Adipocyte (in vitro differentiated cells): ENCODE measurements at regions not wholly inside any gene's neighbourhood (a gene's known extent, or its start where the extent isn't known, plus 50 kb on each side); places are given as distances from the start of the nearest gene placed in this dataset.

Experiments
- DNase-seq: peaks from one replicate; pipeline ENCODE4 v3.0.0-alpha.2; 2015; ENCODE audit warnings: low read depth
- H3K27me3 ChIP-seq: replicated peaks from 2 replicates; pipeline ENCODE4 v1.7.0; 2013; ENCODE audit warnings: mild to moderate bottlenecking, low read length, moderate library complexity; ENCODE audit not compliant: control insufficient read depth, insufficient read depth
- H3K36me3 ChIP-seq: 2 replicates; pipeline ENCODE4 v1.7.0; 2013; ENCODE audit warnings: low read length, mild to moderate bottlenecking, moderate library complexity; ENCODE audit not compliant: control insufficient read depth, insufficient read depth, severe bottlenecking
- H3K4me1 ChIP-seq: 2 replicates; pipeline ENCODE4 v1.7.0; 2013; ENCODE audit warnings: mild to moderate bottlenecking, low read length, moderate library complexity; ENCODE audit not compliant: control insufficient read depth, insufficient read depth
- H3K4me3 ChIP-seq: 2 replicates; pipeline ENCODE4 v1.7.0; 2013; ENCODE audit warnings: mild to moderate bottlenecking, low read length, moderate library complexity
- H3K9ac ChIP-seq: 2 replicates; pipeline ENCODE4 v1.7.0; 2013; ENCODE audit warnings: mild to moderate bottlenecking, low read length, moderate library complexity
- H3K9me3 ChIP-seq: 2 replicates; pipeline ENCODE4 v1.7.0; 2013; ENCODE audit warnings: mild to moderate bottlenecking, low read length, moderate library complexity; ENCODE audit not compliant: control insufficient read depth

DNA sequence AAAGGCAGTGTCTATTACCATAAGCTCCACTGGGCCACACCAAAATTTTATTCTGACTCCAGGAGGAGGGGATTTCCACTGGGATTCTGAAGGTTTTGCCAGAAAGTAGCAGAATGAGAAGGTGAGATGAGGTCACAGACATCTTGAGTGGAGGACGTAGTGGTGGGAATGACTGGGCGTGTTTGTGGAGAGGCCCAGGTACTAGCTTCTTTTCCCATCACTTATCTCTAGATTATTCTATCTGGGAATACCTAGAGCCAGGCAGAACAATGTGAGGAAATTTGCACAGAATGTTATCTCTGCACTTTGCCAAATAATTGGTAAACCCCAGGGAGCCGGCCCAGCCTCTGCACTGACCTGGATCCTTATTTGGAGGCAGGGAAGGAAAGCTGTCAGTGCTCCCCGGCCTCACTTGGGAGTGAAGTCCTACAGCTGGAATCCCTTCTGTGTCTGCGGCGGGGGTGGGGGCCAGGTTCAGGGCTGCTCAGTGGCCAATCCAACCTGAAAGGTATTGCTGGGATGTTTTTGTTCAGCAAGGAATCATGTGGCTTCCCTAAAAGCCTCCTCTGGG, 129.4 kb downstream of the C12orf75 start:
- DNase-seq = no peak
- Histone ChIP-seq H3K9me3 (peaks cover 16% of the 10 kb centered on the region), H3K4me3 (no peak overlapping the region), H3K27me3 (peaks cover 1% of the 10 kb centered on the region), H3K9ac (no peak overlapping the region), H3K4me1 (no peaks in the 10 kb centered on the region), H3K36me3 (no peaks in the 10 kb centered on the region)

DNA sequence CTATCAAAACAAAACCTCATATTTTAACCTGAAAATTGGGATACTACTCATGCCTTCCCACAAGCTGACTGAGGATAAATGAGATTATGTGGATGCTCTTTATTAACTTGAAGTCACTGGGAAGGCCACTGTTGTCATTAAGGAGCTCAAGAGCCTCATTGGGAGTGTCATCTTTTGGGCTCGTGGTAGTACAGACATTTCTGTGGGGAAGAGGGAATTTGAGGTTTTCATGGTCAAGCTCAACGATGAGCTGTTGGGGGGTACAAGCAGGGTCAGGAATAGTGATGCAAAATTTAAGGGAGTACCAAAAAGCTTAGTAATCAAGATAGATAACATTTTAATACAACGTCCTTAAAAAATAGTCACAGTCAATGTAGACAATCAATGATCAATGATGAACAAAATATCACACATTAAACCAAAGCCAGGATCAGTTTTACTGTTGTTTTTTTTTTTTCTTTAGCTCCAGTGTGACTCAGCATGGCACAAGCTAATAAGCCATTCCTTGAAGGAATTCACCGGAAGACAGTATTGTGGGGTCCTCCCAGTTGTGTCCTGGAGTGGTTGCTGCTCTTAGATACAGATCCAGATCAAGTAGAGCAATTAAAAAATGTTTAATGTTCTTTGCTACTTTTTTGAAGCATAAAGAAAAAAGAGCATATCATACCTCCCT, 130.9 kb downstream of the C12orf75 start:
- Histone ChIP-seq H3K4me3 (no peak overlapping the region), H3K9ac (no peak overlapping the region), H3K9me3 (peaks cover 16% of the 10 kb centered on the region), H3K27me3 (peaks cover 8% of the 10 kb centered on the region), H3K4me1 (no peaks in the 10 kb centered on the region), H3K36me3 (no peaks in the 10 kb centered on the region)
- DNase-seq = no peak

DNA sequence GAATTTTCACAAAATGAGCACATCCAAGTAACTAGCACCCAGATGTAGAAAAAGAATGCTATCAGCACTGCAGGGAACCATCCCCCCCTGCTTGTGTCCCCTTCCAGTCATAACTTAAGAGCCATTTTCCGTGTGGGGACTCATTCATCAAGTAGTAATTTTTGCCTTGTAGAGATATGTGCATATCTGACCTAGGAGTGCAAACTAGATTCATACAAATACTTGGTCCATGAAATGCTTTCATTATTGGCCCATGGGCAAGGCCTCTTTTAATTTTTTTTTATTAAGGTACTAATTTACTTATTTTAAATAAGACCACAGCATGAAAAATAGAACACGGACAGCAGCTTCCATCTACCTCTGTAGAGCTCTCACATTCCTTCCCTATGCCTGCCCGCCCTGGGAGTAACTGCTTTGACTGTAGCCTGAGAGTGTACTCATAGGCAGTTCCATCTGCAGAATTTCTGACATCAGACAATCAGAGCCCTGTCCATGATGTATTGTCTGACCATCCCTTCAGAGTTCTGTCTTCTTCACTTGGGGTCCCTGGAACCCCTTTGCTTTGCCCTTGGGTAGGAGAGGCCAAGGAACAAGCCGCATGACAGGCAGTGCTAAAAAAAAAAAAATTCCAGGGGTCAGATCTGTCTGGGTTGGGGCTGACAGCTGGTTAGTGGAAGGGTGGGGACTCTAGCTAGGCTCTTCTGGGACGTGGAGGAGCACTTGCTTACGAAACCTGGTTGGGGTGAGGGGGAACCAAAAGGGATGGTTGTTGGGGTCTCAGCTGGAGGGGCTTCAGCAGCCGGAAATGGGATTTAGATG, 131.7 kb downstream of the C12orf75 start:
- Histone ChIP-seq H3K27me3 (peaks cover 8% of the 10 kb centered on the region), H3K9ac (no peak overlapping the region), H3K4me3 (no peak overlapping the region), H3K36me3 (no peaks in the 10 kb centered on the region), H3K4me1 (no peaks in the 10 kb centered on the region), H3K9me3 (peaks cover 16% of the 10 kb centered on the region)
- no peak for DNase-seq

DNA sequence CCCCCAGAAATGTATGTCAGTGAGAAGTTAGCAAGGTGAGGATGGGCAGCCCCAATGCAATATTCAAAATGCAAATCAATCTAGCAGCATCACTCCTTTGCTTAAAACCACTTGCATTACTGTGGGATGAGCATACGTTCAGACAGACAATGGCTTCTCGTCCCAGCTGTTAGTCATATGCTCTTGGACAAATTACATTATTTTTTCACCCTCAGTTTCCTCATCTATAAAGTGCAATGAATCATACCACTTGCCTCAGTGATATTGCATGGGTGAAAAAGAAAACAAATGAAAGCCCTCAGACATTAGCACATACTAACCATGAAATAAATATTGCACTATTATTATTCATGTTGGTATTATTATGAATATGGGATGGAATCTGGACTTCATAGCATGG, 132.3 kb downstream of the C12orf75 start:
- H3K9ac ChIP-seq = no peak overlapping the region
- DNase-seq = no peak
- H3K9me3 ChIP-seq = peaks cover 16% of the 10 kb centered on the region
- H3K4me3 ChIP-seq = no peak overlapping the region
- peaks cover 8% of the 10 kb centered on the region for H3K27me3 ChIP-seq
- no peaks in the 10 kb centered on the region for H3K36me3 ChIP-seq
- no peaks in the 10 kb centered on the region for H3K4me1 ChIP-seq

GRCh38 chr12:105464406-105464805, 133.9 kb downstream of the C12orf75 start:
- peaks cover 8% of the 10 kb centered on the region for H3K27me3 ChIP-seq
- H3K36me3 ChIP-seq = no peaks in the 10 kb centered on the region

GRCh38 chr12:105466231-105466900, 135.9 kb downstream of the C12orf75 start:
- H3K4me3 ChIP-seq = no peak overlapping the region
- no peak for DNase-seq
- H3K36me3 ChIP-seq = no peaks in the 10 kb centered on the region
- H3K9ac ChIP-seq = no peak overlapping the region
- no peaks in the 10 kb centered on the region for H3K9me3 ChIP-seq
- H3K4me1 ChIP-seq = no peaks in the 10 kb centered on the region
- H3K27me3 ChIP-seq = peaks cover 8% of the 10 kb centered on the region

More at GRCh38 chr12:105464406-105464805, 133.9 kb downstream of the C12orf75 start:
- no peak overlapping the region for H3K4me3 ChIP-seq
- H3K9ac ChIP-seq = no peak overlapping the region
- peaks cover under 1% of the 10 kb centered on the region for H3K9me3 ChIP-seq
- no peaks in the 10 kb centered on the region for H3K4me1 ChIP-seq
- DNase-seq = no peak

DNA sequence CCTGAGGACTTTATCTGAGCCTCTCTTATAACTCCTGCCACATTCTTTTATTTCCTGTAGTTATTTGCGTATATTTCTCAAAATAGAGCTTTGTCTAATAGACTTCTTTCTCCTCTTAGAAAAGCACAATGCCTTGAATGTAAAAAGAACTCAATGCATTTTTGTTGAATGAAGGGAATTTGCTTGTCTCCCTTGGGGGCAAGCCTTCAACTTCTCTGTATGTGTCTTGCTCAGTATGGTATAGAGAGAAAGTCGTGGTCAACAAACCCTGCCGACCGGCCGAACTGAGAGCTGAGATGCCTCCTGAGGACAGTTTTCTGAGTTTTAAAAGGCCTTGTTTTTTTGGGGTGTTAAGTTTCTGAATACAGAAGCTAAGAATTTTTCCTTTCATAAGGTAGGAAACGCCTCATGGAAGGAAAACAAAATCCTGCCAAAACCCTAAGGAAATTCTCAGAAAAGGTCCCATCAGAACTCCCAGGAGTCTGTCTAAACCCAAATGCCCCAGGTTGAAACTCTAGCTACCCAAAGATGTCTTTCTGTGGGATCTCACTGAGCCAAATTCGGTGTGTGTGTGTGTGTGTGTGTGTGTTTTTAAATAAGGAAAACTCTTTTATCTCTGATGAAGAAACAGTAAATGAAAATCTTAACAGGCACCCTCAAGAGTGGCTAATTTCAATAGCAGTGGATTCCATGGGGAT, 136.6 kb downstream of the C12orf75 start:
- Histone ChIP-seq H3K4me3 (no peak overlapping the region), H3K9me3 (no peaks in the 10 kb centered on the region), H3K36me3 (no peaks in the 10 kb centered on the region), H3K27me3 (peaks cover 8% of the 10 kb centered on the region), H3K9ac (no peak overlapping the region), H3K4me1 (no peaks in the 10 kb centered on the region)
- DNase-seq = no peak

- no peak for DNase-seq
- no peak overlapping the region for H3K9ac ChIP-seq
- H3K4me3 ChIP-seq = no peak overlapping the region
- H3K4me1 ChIP-seq = no peaks in the 10 kb centered on the region
- H3K36me3 ChIP-seq = no peaks in the 10 kb centered on the region
- H3K27me3 ChIP-seq = peaks cover 8% of the 10 kb centered on the region
- H3K9me3 ChIP-seq = no peaks in the 10 kb centered on the region
These were observed 137.3 kb downstream of the C12orf75 start for GRCh38 chr12:105467710-105468366.

GRCh38 chr12:105468464-105468863, 138.0 kb downstream of the C12orf75 start:
- Histone ChIP-seq H3K4me1 (no peaks in the 10 kb centered on the region), H3K9ac (no peak overlapping the region), H3K4me3 (no peak overlapping the region), H3K9me3 (no peaks in the 10 kb centered on the region), H3K36me3 (no peaks in the 10 kb centered on the region), H3K27me3 (peaks cover 8% of the 10 kb centered on the region)
- no peak for DNase-seq

- H3K9me3 ChIP-seq = no peaks in the 10 kb centered on the region
- peaks cover 8% of the 10 kb centered on the region for H3K27me3 ChIP-seq
- no peaks in the 10 kb centered on the region for H3K36me3 ChIP-seq
- H3K4me3 ChIP-seq = no peak overlapping the region
- no peak overlapping the region for H3K9ac ChIP-seq
- H3K4me1 ChIP-seq = no peaks in the 10 kb centered on the region
- no peak for DNase-seq
These were observed 138.7 kb downstream of the C12orf75 start for GRCh38 chr12:105469211-105469610.
